PC-9 (cell line): ENCODE measurements at regions not wholly inside any gene's neighbourhood (a gene's known extent, or its start where the extent isn't known, plus 50 kb on each side); places are given as distances from the start of the nearest gene placed in this dataset.

ENCODE experiments used
- EZH2 ChIP-seq: fragments of 200-600 bp; sonication (generic); IDR thresholded peaks from 2 replicates; pipeline ENCODE4 v1.8.0; 2017; ENCODE audit warnings: antibody characterized with exemption, low read depth
- TF ChIP-seq, protein P1 (sequence below): fragments of 200-600 bp; sonication (generic); conservative IDR thresholded peaks from 2 replicates; pipeline ENCODE4 v1.6.1; 2017; ENCODE audit warnings: mixed run types, antibody characterized with exemption, mild to moderate bottlenecking, moderate library complexity

DNA sequence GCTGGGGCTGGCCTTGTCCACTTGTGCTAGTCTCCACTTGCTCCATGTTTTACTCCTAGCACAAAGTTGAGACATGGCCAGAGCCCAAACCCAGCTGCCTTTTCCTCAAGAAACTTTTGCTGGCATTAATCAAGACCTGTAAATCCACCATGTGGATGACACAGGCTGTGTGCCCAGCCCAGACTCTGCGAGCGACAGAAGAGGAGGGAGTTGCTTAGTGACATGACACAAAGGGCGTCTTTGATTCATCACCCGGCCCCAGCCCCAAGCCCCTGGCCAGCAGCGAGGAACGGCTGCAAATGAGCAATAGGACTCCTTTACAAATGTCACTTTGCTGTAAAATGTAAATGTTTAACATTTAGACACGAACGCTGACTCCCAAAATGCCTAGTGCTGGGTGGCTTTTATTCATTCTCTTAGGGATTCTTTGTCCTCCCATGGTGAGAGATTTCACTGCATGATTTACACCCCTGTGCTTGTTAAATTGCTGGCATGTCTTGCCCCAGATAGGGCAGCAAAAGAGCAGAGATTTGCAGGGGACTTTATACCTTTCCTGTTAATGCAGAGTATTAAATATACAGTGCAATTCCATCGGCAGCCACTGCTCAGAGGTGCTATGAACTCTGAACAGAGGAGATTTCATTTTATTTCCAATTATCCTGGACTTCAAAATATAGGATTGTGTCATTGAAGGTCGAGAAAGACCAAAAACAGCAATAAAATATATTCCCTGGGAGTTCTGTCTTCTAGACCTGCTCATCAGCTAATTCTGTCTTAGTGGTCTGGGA, 263.6 kb upstream of the NCAM1 start:
- TF ChIP-seq, protein P1, sequence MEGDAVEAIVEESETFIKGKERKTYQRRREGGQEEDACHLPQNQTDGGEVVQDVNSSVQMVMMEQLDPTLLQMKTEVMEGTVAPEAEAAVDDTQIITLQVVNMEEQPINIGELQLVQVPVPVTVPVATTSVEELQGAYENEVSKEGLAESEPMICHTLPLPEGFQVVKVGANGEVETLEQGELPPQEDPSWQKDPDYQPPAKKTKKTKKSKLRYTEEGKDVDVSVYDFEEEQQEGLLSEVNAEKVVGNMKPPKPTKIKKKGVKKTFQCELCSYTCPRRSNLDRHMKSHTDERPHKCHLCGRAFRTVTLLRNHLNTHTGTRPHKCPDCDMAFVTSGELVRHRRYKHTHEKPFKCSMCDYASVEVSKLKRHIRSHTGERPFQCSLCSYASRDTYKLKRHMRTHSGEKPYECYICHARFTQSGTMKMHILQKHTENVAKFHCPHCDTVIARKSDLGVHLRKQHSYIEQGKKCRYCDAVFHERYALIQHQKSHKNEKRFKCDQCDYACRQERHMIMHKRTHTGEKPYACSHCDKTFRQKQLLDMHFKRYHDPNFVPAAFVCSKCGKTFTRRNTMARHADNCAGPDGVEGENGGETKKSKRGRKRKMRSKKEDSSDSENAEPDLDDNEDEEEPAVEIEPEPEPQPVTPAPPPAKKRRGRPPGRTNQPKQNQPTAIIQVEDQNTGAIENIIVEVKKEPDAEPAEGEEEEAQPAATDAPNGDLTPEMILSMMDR = no peak
- no peak for TF ChIP-seq EZH2
